ENCODE measurements at regions not wholly inside any gene's neighbourhood (a gene's known extent, or its start where the extent isn't known, plus 50 kb on each side); places are given as distances from the start of the nearest gene placed in this dataset.

DNA sequence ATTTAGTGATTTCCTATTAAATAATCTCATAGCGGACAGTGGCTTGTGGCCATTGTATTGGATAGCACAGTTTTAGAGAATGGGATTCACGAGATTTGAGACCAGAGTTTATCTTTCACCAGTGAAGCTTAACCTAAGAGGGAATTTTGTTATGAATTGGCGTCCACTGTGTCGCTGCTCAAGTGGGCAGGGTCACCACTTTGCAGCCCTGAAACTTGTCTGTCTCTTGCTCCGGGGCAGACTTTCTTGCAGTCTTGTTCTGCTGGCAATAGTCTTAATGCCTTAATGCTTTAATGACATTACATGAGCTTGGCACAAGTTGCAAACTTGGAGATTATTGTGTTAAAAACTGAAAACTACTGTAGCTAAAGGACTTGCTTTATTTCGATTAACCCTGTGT is 72.8 kb upstream of the PPM1H start:
- CTCF ChIA-PET: no interaction called here
- Histone ChIP-seq H3K4me2 (ENCODE audit: control insufficient read depth, insufficient read depth) (no peak overlapping the region), H2AFZ (ENCODE audit: control insufficient read depth, low read depth, low read length) (no peak overlapping the region), H3K4me3 (no peak overlapping the region), H3K27me3 (replicated peaks in 1 of 2; ENCODE audit: control insufficient read depth in 2 of 2, insufficient read depth in 2 of 2, low read length in 1 of 2) (no peaks in the 10 kb centered on the region), H3K9me3 (replicated peaks; ENCODE audit: control insufficient read depth, insufficient read depth, low read length) (no peaks in the 10 kb centered on the region), H3K9ac (ENCODE audit: control insufficient read depth, insufficient read depth, low read length) (no peak overlapping the region), H3K4me1 (ENCODE audit: control insufficient read depth, insufficient read depth, low read length) (no peaks in the 10 kb centered on the region), H3K27ac (ENCODE audit: control insufficient read depth, insufficient read depth) (no peak overlapping the region), H3K36me3 (ENCODE audit: control insufficient read depth in 2 of 2, insufficient read depth in 2 of 2, low read length in 1 of 2) (no peaks in the 10 kb centered on the region), H3K79me2 (ENCODE audit: control insufficient read depth, insufficient read depth, low read length) (no peaks in the 10 kb centered on the region), H4K20me1 (ENCODE audit: control insufficient read depth, insufficient read depth) (no peaks in the 10 kb centered on the region)
- POLR2A ChIA-PET: no interaction called here
- RAD21 ChIA-PET (ENCODE audit: unreplicated experiment): no interaction called here
- DNase-seq (ENCODE audit: low read depth, low spot score) (no peak), FAIRE-seq (no peak), ATAC-seq (no peak)
- SMC1A ChIA-PET (ENCODE audit: uncharacterized antibody, unreplicated experiment): interaction anchor here (0.9 kb wide), 1 partner anchor 14 kb away, joined by 3 read pairs; no protein-coding TSS in a partner anchor
- no peak for TF ChIP-seq E4F1 (IDR thresholded peaks at IDR 0.05; ENCODE audit: borderline replicate concordance, partially characterized antibody)
- TF ChIP-seq MYB (IDR thresholded peaks at IDR 0.05; ENCODE audit: borderline replicate concordance, low read depth, low read length): no peak
- TF ChIP-seq KAT2A (conservative IDR thresholded peaks at IDR 0.05; ENCODE audit: control insufficient read depth, low read depth, low read length): no peak
- no peak for TF ChIP-seq TAF1 (IDR thresholded peaks at IDR 0.05; ENCODE audit: borderline replicate concordance, low read depth, low read length)
- TF ChIP-seq, protein P1, sequence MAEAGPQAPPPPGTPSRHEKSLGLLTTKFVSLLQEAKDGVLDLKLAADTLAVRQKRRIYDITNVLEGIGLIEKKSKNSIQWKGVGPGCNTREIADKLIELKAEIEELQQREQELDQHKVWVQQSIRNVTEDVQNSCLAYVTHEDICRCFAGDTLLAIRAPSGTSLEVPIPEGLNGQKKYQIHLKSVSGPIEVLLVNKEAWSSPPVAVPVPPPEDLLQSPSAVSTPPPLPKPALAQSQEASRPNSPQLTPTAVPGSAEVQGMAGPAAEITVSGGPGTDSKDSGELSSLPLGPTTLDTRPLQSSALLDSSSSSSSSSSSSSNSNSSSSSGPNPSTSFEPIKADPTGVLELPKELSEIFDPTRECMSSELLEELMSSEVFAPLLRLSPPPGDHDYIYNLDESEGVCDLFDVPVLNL (IDR thresholded peaks at IDR 0.05; ENCODE audit: low read depth, low read length): no peak
- TF ChIP-seq SUZ12 (IDR thresholded peaks at IDR 0.05; ENCODE audit: unreplicated experiment): no peak
- no peak for TF ChIP-seq HDGF (IDR thresholded peaks at IDR 0.05)
- TF ChIP-seq TCF3 (IDR thresholded peaks at IDR 0.05; ENCODE audit: borderline replicate concordance, insufficient read depth, low read depth, low read length): no peak
- no peak for TF ChIP-seq RELA (IDR thresholded peaks at IDR 0.05; ENCODE audit: borderline replicate concordance, partially characterized antibody)
- no TSS peak for BruUV-seq (replicated peaks)
- in situ Hi-C loops (cut with MboI) (no loop called here), intact Hi-C loops (cut with micrococcal nuclease; ENCODE audit: unreplicated experiment) (no loop called here)
- 19% methylated on average over 6 of the region's 6 CpGs for WGBS (ENCODE audit: insufficient coverage, insufficient replicate concordance, low lambda C conversion rate, missing lambda C conversion rate)
